ENCODE measurements at regions not wholly inside any gene's neighbourhood (a gene's known extent, or its start where the extent isn't known, plus 50 kb on each side); places are given as distances from the start of the nearest gene placed in this dataset.
A peak's percentile ranks its signal among the peaks of the same experiment; 100 is the strongest.

DNA sequence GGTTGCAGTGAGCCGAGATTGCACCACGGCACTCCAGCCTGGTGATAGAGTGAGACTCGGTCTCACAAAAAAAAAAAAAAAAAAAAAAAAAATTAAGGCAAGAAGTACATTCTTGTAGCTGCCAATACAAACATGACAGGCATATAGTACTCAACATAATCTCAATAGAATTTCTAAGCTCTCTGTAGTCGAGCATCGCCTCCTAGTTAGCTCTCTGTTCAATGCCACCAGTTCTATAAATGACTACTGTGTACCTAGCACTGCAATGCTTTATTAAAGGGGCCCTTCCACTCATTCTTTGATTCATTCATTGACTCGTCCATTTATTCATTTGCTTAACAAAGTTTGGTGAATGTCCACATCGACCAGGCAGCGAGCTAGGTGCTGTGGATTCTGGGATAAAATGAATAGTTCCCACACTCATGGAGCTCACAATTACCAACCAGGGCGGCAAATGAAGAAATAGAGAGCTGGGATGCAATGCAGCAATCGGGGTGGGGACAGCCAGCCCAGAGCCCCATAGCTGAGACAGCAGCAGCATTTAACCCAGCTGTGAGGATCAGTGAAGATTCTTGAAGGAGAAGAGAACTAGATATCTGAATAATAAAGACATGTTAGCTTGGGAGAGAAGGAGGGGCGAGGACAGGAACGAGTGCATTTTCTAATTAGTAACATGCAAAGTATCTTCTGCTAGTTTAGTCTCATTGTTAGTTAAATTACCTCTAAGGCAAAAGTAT lies 349.8 kb downstream of the LPIN1 start:
- 53 to 68% methylated on average over 9 to 12 of the region's 12 CpGs for WGBS, 2 experiments (ENCODE audit: insufficient coverage in 1 of 2, insufficient read length in 1 of 2)
- Mint-ChIP-seq H3K27me3 (ENCODE audit: insufficient read depth) (peaks cover 2% of the 10 kb centered on the region), H3K36me3 (ENCODE audit: low read depth) (no peaks in the 10 kb centered on the region), H3K4me1 (no peaks in the 10 kb centered on the region), H3K27ac (no peak overlapping the region), H3K4me3 (no peak overlapping the region), H3K9me3 (no peaks in the 10 kb centered on the region)
- TF ChIP-seq, protein P1, sequence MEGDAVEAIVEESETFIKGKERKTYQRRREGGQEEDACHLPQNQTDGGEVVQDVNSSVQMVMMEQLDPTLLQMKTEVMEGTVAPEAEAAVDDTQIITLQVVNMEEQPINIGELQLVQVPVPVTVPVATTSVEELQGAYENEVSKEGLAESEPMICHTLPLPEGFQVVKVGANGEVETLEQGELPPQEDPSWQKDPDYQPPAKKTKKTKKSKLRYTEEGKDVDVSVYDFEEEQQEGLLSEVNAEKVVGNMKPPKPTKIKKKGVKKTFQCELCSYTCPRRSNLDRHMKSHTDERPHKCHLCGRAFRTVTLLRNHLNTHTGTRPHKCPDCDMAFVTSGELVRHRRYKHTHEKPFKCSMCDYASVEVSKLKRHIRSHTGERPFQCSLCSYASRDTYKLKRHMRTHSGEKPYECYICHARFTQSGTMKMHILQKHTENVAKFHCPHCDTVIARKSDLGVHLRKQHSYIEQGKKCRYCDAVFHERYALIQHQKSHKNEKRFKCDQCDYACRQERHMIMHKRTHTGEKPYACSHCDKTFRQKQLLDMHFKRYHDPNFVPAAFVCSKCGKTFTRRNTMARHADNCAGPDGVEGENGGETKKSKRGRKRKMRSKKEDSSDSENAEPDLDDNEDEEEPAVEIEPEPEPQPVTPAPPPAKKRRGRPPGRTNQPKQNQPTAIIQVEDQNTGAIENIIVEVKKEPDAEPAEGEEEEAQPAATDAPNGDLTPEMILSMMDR (conservative IDR thresholded peaks at IDR 0.05): no peak
- Histone ChIP-seq H3K36me3 (ENCODE audit: control insufficient read depth, insufficient read depth, low read length) (no peaks in the 10 kb centered on the region), H3K27me3 (ENCODE audit: control insufficient read depth, insufficient read depth, low read length, poor library complexity, severe bottlenecking) (no peaks in the 10 kb centered on the region), H3K9ac (ENCODE audit: extremely low read depth, low read length, poor library complexity, severe bottlenecking) (no peak overlapping the region), H3K4me3 (ENCODE audit: low read length) (no peak overlapping the region), H3K9me3 (ENCODE audit: control insufficient read depth, low read length) (no peaks in the 10 kb centered on the region), H3K27ac (ENCODE audit: low read depth, low read length) (no peak overlapping the region), H3K4me1 (ENCODE audit: control insufficient read depth, insufficient read depth, low read length) (no peaks in the 10 kb centered on the region)
- peak; percentile 70 for DNase-seq

DNA sequence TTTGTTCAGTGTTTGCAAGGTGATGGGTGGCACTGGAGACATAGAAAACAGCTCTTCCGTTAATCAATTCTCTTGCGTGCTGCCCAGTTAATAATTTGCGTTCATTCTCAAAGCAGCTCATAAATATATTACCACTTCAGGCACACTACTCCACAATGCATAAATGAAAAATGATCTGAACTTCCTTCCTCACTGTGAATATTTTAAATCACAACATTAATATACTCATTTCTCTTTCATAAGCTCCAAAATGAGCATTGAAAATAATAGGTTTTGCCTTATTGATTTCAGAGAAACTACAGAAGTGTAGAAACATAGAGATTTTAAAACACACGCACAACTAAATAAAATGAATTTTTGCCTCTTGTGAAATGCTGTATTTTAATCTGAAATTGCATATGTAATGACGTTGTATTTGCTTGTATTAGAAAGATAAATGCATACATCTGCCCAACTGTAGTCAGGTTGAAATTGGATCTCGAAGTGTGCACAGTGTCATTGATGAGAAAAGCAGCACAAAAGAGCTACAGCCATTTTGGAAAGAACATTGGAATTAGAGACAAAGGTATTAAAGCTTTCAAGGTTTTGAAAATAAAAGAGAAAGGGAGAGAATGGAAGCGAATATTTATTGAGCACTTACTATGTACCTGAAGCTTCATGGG lies 350.5 kb downstream of the LPIN1 start:
- Mint-ChIP-seq H3K36me3 (ENCODE audit: low read depth) (no peaks in the 10 kb centered on the region), H3K4me3 (no peak overlapping the region), H3K4me1 (no peaks in the 10 kb centered on the region), H3K27ac (no peak overlapping the region), H3K27me3 (ENCODE audit: insufficient read depth) (peaks cover 2% of the 10 kb centered on the region), H3K9me3 (no peaks in the 10 kb centered on the region)
- DNase-seq: no peak
- Histone ChIP-seq H3K27me3 (ENCODE audit: control insufficient read depth, insufficient read depth, low read length, poor library complexity, severe bottlenecking) (no peaks in the 10 kb centered on the region), H3K9me3 (ENCODE audit: control insufficient read depth, low read length) (no peaks in the 10 kb centered on the region), H3K4me1 (ENCODE audit: control insufficient read depth, insufficient read depth, low read length) (no peaks in the 10 kb centered on the region), H3K9ac (ENCODE audit: extremely low read depth, low read length, poor library complexity, severe bottlenecking) (no peak overlapping the region), H3K36me3 (ENCODE audit: control insufficient read depth, insufficient read depth, low read length) (no peaks in the 10 kb centered on the region), H3K4me3 (ENCODE audit: low read length) (no peak overlapping the region), H3K27ac (ENCODE audit: low read depth, low read length) (no peak overlapping the region)
- TF ChIP-seq, protein P1 (conservative IDR thresholded peaks at IDR 0.05): no peak
- 80 to 87% methylated on average over 6 of the region's 7 CpGs for WGBS, 2 experiments (ENCODE audit: insufficient coverage in 1 of 2, insufficient read length in 1 of 2)

DNA sequence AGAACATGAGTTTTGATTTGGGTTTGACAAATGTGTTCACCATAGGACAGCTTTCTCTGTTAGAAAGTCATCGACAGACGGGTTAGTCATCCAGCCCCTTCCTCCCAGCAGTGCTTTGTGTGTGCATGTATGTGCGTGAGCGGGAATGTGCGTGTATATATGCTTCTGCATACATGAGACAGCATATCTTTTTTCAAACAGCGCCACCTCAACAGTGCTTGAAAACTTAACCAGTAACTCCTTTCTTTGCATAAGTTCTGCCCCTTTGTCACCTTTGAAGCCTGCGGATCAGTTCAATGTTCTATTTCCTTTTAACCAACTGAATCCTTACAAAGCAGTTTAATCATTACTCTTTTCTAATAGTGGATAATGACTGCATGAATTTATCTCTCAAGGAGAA lies 351.4 kb downstream of the LPIN1 start:
- no peak for DNase-seq
- 90 to 92% methylated on average over 5 to 7 of the region's 7 CpGs for WGBS, 2 experiments (ENCODE audit: insufficient coverage in 1 of 2, insufficient read length in 1 of 2)
- no peaks in the 10 kb centered on the region for H3K36me3 ChIP-seq (ENCODE audit: control insufficient read depth, insufficient read depth, low read length)
- no peak overlapping the region for H3K9ac ChIP-seq (ENCODE audit: extremely low read depth, low read length, poor library complexity, severe bottlenecking)
- Mint-ChIP-seq H3K27me3 (ENCODE audit: insufficient read depth) (peaks cover 2% of the 10 kb centered on the region), H3K27ac (no peak overlapping the region), H3K9me3 (no peaks in the 10 kb centered on the region), H3K4me1 (no peaks in the 10 kb centered on the region), H3K36me3 (ENCODE audit: low read depth) (no peaks in the 10 kb centered on the region), H3K4me3 (no peak overlapping the region)
- TF ChIP-seq, protein P1 (conservative IDR thresholded peaks at IDR 0.05): no peak
- H3K9me3 ChIP-seq (ENCODE audit: control insufficient read depth, low read length): no peaks in the 10 kb centered on the region
- no peak overlapping the region for H3K4me3 ChIP-seq (ENCODE audit: low read length)
- H3K27ac ChIP-seq (ENCODE audit: low read depth, low read length): no peak overlapping the region
- H3K4me1 ChIP-seq (ENCODE audit: control insufficient read depth, insufficient read depth, low read length): no peaks in the 10 kb centered on the region
- no peaks in the 10 kb centered on the region for H3K27me3 ChIP-seq (ENCODE audit: control insufficient read depth, insufficient read depth, low read length, poor library complexity, severe bottlenecking)

All from endodermal cell (in vitro differentiated cells).